ENCODE measurements at regions not wholly inside any gene's neighbourhood (a gene's known extent, or its start where the extent isn't known, plus 50 kb on each side); places are given as distances from the start of the nearest gene placed in this dataset.

- TF ChIP-seq CTCF (conservative IDR thresholded peaks at IDR 0.05): no peak
- no peak for DNase-seq (ENCODE audit: extremely low spot score, unreplicated experiment)
- Mint-ChIP-seq H3K27me3 (peaks cover 7% of the 10 kb centered on the region), H3K27ac (no peak overlapping the region), H3K4me3 (no peak overlapping the region), H3K36me3 (no peaks in the 10 kb centered on the region), H3K9me3 (peaks cover 4% of the 10 kb centered on the region), H3K4me1 (ENCODE audit: unreplicated experiment) (peaks cover 14% of the 10 kb centered on the region)
These were observed 170.9 kb upstream of the NPVF start for GRCh38 chr7:25399000-25399750.

DNA sequence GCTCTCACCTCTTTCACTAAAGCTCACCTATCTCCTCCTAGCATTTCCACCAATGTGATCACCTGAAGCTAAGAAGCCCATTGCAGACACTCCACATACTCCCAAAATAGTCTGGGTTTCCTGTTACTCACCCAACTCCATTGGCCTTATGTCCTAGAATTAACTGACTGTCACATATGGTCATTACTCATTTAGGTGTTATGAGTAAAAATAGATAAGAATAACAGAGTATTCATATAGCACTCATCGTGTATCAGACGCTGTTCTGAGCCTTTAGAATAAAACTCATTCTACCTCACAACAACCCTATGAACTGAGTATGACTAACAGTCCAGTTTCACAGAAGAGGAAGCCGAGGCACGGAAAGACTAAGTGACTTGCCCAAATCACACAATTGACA lies 174.2 kb upstream of the NPVF start:
- no peak overlapping the region for H3K27ac Mint-ChIP-seq
- H3K36me3 Mint-ChIP-seq: no peaks in the 10 kb centered on the region
- peaks cover 9% of the 10 kb centered on the region for H3K27me3 Mint-ChIP-seq
- no peak for TF ChIP-seq CTCF (conservative IDR thresholded peaks at IDR 0.05)
- H3K9me3 Mint-ChIP-seq: no peaks in the 10 kb centered on the region
- DNase-seq (ENCODE audit: extremely low spot score, unreplicated experiment): no peak
- H3K4me1 Mint-ChIP-seq (ENCODE audit: unreplicated experiment): peaks cover 20% of the 10 kb centered on the region
- H3K4me3 Mint-ChIP-seq: no peak overlapping the region

DNA sequence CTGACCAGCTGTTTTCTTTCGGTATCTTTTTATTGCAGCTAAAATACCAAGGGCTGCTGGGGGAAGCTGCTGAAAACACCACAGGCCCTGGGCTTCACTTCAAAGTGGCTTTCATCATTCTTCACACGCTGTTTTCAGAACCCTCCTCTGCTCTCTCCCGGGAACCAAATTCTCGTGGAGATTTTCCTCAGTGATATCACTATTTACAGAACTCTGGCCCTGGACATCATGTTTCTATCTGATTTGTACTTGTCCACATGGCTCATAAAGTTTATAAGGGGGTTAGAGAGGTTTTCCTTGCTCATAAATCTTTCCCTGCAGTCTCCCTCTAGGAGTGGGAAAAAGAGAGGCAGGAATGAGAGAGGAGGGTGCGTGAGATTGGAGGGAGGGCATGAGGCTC lies 177.4 kb upstream of the NPVF start:
- Mint-ChIP-seq H3K4me1 (ENCODE audit: unreplicated experiment) (peaks cover 48% of the 10 kb centered on the region), H3K27me3 (peaks cover 9% of the 10 kb centered on the region), H3K36me3 (no peaks in the 10 kb centered on the region), H3K27ac (no peak overlapping the region), H3K4me3 (peak overlapping the region; percentile 15), H3K9me3 (no peaks in the 10 kb centered on the region)
- no peak for DNase-seq (ENCODE audit: extremely low spot score, unreplicated experiment)
- no peak for TF ChIP-seq CTCF (conservative IDR thresholded peaks at IDR 0.05)

- TF ChIP-seq CTCF (conservative IDR thresholded peaks at IDR 0.05): no peak
- peaks cover 8% of the 10 kb centered on the region for H3K27me3 Mint-ChIP-seq
- H3K4me1 Mint-ChIP-seq (ENCODE audit: unreplicated experiment): peaks cover 53% of the 10 kb centered on the region
- H3K36me3 Mint-ChIP-seq: no peaks in the 10 kb centered on the region
- no peak overlapping the region for H3K4me3 Mint-ChIP-seq
- DNase-seq (ENCODE audit: extremely low spot score, unreplicated experiment): no peak
- H3K27ac Mint-ChIP-seq: no peak overlapping the region
- no peaks in the 10 kb centered on the region for H3K9me3 Mint-ChIP-seq
These were observed 178.8 kb upstream of the NPVF start for GRCh38 chr7:25407053-25407452.

GRCh38 chr7:25408012-25408687 lies 179.9 kb upstream of the NPVF start:
- peaks cover 12% of the 10 kb centered on the region for H3K27me3 Mint-ChIP-seq

More at GRCh38 chr7:25408012-25408687, 179.9 kb upstream of the NPVF start:
- Mint-ChIP-seq H3K9me3 (no peaks in the 10 kb centered on the region), H3K4me3 (peak overlapping the region; percentile 13), H3K4me1 (ENCODE audit: unreplicated experiment) (peaks cover 53% of the 10 kb centered on the region), H3K27ac (peak overlapping the region; percentile 8), H3K36me3 (no peaks in the 10 kb centered on the region)
- TF ChIP-seq CTCF (conservative IDR thresholded peaks at IDR 0.05): no peak
- DNase-seq (ENCODE audit: extremely low spot score, unreplicated experiment): no peak
